ENCODE measurements at regions not wholly inside any gene's neighbourhood (a gene's known extent, or its start where the extent isn't known, plus 50 kb on each side); places are given as distances from the start of the nearest gene placed in this dataset.

- H3K4me1 Mint-ChIP-seq: peaks cover 31% of the 10 kb centered on the region
- no peak overlapping the region for H3K4me3 Mint-ChIP-seq
- H3K9me3 Mint-ChIP-seq: no peaks in the 10 kb centered on the region
- no peak overlapping the region for H3K27ac Mint-ChIP-seq
- ATAC-seq (no peak), DNase-seq (no peak)
- H3K27me3 Mint-ChIP-seq: peaks cover 98% of the 10 kb centered on the region
Observed at GRCh38 chr5:77846422-77847128, 70.4 kb upstream of the TBCA start.

GRCh38 chr5:77845324-77845646, 69.1 kb upstream of the TBCA start:
- Mint-ChIP-seq H3K27ac (no peak overlapping the region), H3K4me1 (peaks cover 23% of the 10 kb centered on the region), H3K27me3 (peaks cover 90% of the 10 kb centered on the region), H3K9me3 (no peaks in the 10 kb centered on the region), H3K4me3 (peak overlapping the region; percentile 62 to 89)
- DNase-seq: no peak
- no peak for ATAC-seq

GRCh38 chr5:77844623-77845323, 68.6 kb upstream of the TBCA start:
- no peaks in the 10 kb centered on the region for H3K9me3 Mint-ChIP-seq
- H3K4me1 Mint-ChIP-seq: peaks cover 23% of the 10 kb centered on the region
- peak overlapping the region; percentile 62 to 89 for H3K4me3 Mint-ChIP-seq
- no peak overlapping the region for H3K27ac Mint-ChIP-seq
- peak; percentile 57 for ATAC-seq
- peaks cover 86% of the 10 kb centered on the region for H3K27me3 Mint-ChIP-seq
- DNase-seq: no peak

GRCh38 chr5:77844373-77844622, 68.2 kb upstream of the TBCA start:
- peak overlapping the region; percentile 62 to 89 for H3K4me3 Mint-ChIP-seq
- no peak for ATAC-seq
- H3K9me3 Mint-ChIP-seq: no peaks in the 10 kb centered on the region
- peaks cover 86% of the 10 kb centered on the region for H3K27me3 Mint-ChIP-seq
- H3K4me1 Mint-ChIP-seq: peaks cover 23% of the 10 kb centered on the region
- no peak overlapping the region for H3K27ac Mint-ChIP-seq
- no peak for DNase-seq

GRCh38 chr5:77843570-77844372, 67.6 kb upstream of the TBCA start:
- no peaks in the 10 kb centered on the region for H3K9me3 Mint-ChIP-seq
- DNase-seq (no peak), ATAC-seq (no peak)
- peaks cover 88% of the 10 kb centered on the region for H3K27me3 Mint-ChIP-seq
- peaks cover 23% of the 10 kb centered on the region for H3K4me1 Mint-ChIP-seq
- H3K4me3 Mint-ChIP-seq: peak overlapping the region; percentile 62 to 89
- no peak overlapping the region for H3K27ac Mint-ChIP-seq

- peaks cover 78% of the 10 kb centered on the region for H3K27me3 Mint-ChIP-seq
- H3K27ac Mint-ChIP-seq: no peak overlapping the region
- DNase-seq: no peak
- H3K4me1 Mint-ChIP-seq: peaks cover 23% of the 10 kb centered on the region
- no peak for ATAC-seq
- no peaks in the 10 kb centered on the region for H3K9me3 Mint-ChIP-seq
- no peak overlapping the region for H3K4me3 Mint-ChIP-seq
Observed at GRCh38 chr5:77842243-77842642, 66.1 kb upstream of the TBCA start.

GRCh38 chr5:77841616-77842015, 65.5 kb upstream of the TBCA start:
- H3K9me3 Mint-ChIP-seq: no peaks in the 10 kb centered on the region
- H3K27me3 Mint-ChIP-seq: peaks cover 77% of the 10 kb centered on the region
- ATAC-seq: no peak
- H3K4me1 Mint-ChIP-seq: peaks cover 17% of the 10 kb centered on the region
- no peak overlapping the region for H3K27ac Mint-ChIP-seq
- no peak overlapping the region for H3K4me3 Mint-ChIP-seq
- DNase-seq: no peak

GRCh38 chr5:77840930-77841329, 64.8 kb upstream of the TBCA start:
- Mint-ChIP-seq H3K4me1 (peaks cover 14% of the 10 kb centered on the region), H3K4me3 (no peak overlapping the region), H3K27ac (no peak overlapping the region), H3K27me3 (peaks cover 74% of the 10 kb centered on the region), H3K9me3 (no peaks in the 10 kb centered on the region)
- no peak for ATAC-seq
- DNase-seq: no peak

- DNase-seq (no peak), ATAC-seq (no peak)
- Mint-ChIP-seq H3K4me1 (peaks cover 8% of the 10 kb centered on the region), H3K27ac (no peak overlapping the region), H3K9me3 (no peaks in the 10 kb centered on the region), H3K27me3 (peaks cover 62% of the 10 kb centered on the region), H3K4me3 (no peak overlapping the region)
Observed at GRCh38 chr5:77839691-77840090, 63.6 kb upstream of the TBCA start.

GRCh38 chr5:77832938-77833337, 56.8 kb upstream of the TBCA start:
- ATAC-seq: no peak
- H3K27me3 Mint-ChIP-seq: peaks cover 38% of the 10 kb centered on the region
- H3K4me3 Mint-ChIP-seq: no peak overlapping the region
- H3K27ac Mint-ChIP-seq: no peak overlapping the region
- DNase-seq: no peak
- H3K9me3 Mint-ChIP-seq: no peaks in the 10 kb centered on the region
- no peaks in the 10 kb centered on the region for H3K4me1 Mint-ChIP-seq

GRCh38 chr5:77832166-77832770, 56.1 kb upstream of the TBCA start:
- peaks cover 38% of the 10 kb centered on the region for H3K27me3 Mint-ChIP-seq
- no peaks in the 10 kb centered on the region for H3K9me3 Mint-ChIP-seq
- H3K27ac Mint-ChIP-seq: no peak overlapping the region
- H3K4me3 Mint-ChIP-seq: no peak overlapping the region
- H3K4me1 Mint-ChIP-seq: no peaks in the 10 kb centered on the region
- DNase-seq: no peak
- ATAC-seq: no peak

- H3K9me3 Mint-ChIP-seq: no peaks in the 10 kb centered on the region
- DNase-seq (no peak), ATAC-seq (no peak)
- H3K27me3 Mint-ChIP-seq: peaks cover 42% of the 10 kb centered on the region
- H3K4me1 Mint-ChIP-seq: no peaks in the 10 kb centered on the region
- H3K4me3 Mint-ChIP-seq: no peak overlapping the region
- no peak overlapping the region for H3K27ac Mint-ChIP-seq
Observed at GRCh38 chr5:77828445-77828844, 52.3 kb upstream of the TBCA start.

Data from stimulated activated naive CD8-positive, alpha-beta T cell treated with anti-CD3 and anti-CD28 coated beads, Interleukin-15, amount 100 ng/mL, for 72 hours (primary cell).